SK-N-SH treated with all-trans-retinoic acid at 6 μM for 48 hours (cell line): ENCODE measurements at regions not wholly inside any gene's neighbourhood (a gene's known extent, or its start where the extent isn't known, plus 50 kb on each side); places are given as distances from the start of the nearest gene placed in this dataset.

Source experiments
- ATAC-seq: fragments of 200-7000 bp; cut with Tn5 transposase; 3 replicates; pipeline ENCODE4 v1.9.1; 2020; ENCODE audit warnings: mild to moderate bottlenecking, moderate library complexity
- ARNTL ChIP-seq: fragments of 450-650 bp; formaldehyde crosslinking; IDR thresholded peaks from 2 replicates; pipeline ENCODE4 v1.5.0; 2020; ENCODE audit warnings: low read depth, mild to moderate bottlenecking, moderate library complexity, borderline replicate concordance
- BACH2 ChIP-seq: fragments of 250-450 bp; sonication (Bioruptor Pico); IDR thresholded peaks from 2 replicates; pipeline ENCODE4 v1.9.0; 2021; ENCODE audit warnings: mild to moderate bottlenecking, borderline replicate concordance
- CREB5 ChIP-seq: fragments of 250-450 bp; sonication (Bioruptor Pico); IDR thresholded peaks from 2 replicates; pipeline ENCODE4 v1.5.1; 2020; ENCODE audit warnings: low read depth, mild to moderate bottlenecking, moderate library complexity
- CSRNP3 ChIP-seq: fragments of 250-450 bp; sonication (Bioruptor Pico); IDR thresholded peaks from 2 replicates; pipeline ENCODE4 v1.5.1; 2021; ENCODE audit warnings: mild to moderate bottlenecking, moderate library complexity
- GLIS3 ChIP-seq: fragments of 250-450 bp; sonication (Bioruptor Pico); IDR thresholded peaks from 2 replicates; pipeline ENCODE4 v1.5.0; 2020; ENCODE audit warnings: mild to moderate bottlenecking, moderate library complexity
- ISL1 ChIP-seq: fragments of 250-450 bp; sonication (Bioruptor Pico); IDR thresholded peaks from 2 replicates; pipeline ENCODE4 v2.1.2; 2022; ENCODE audit warnings: mild to moderate bottlenecking, moderate library complexity
- OSR1 ChIP-seq: fragments of 250-450 bp; sonication (Bioruptor Pico); IDR thresholded peaks from 2 replicates; pipeline ENCODE4 v1.8.0; 2022; ENCODE audit warnings: moderate library complexity, mild to moderate bottlenecking, inconsistent platforms
- PATZ1 ChIP-seq: fragments of 250-450 bp; sonication (Bioruptor Pico); IDR thresholded peaks from 2 replicates; pipeline ENCODE4 v1.8.0; 2020; ENCODE audit warnings: mild to moderate bottlenecking, moderate library complexity, borderline replicate concordance
- POU6F1 ChIP-seq: fragments of 250-450 bp; sonication (Bioruptor Pico); IDR thresholded peaks from 2 replicates; pipeline ENCODE4 v1.8.0; 2021; ENCODE audit warnings: low read depth, mild to moderate bottlenecking, moderate library complexity, borderline replicate concordance
- PPARA ChIP-seq: fragments of 250-450 bp; sonication (Bioruptor Pico); IDR thresholded peaks from 2 replicates; pipeline ENCODE4 v1.5.0; 2020; ENCODE audit warnings: mild to moderate bottlenecking, borderline replicate concordance
- RARB ChIP-seq: fragments of 250-450 bp; sonication (Bioruptor Pico); IDR thresholded peaks from 2 replicates; pipeline ENCODE4 v1.8.0; 2021; ENCODE audit warnings: mild to moderate bottlenecking, moderate library complexity
- TCF4 ChIP-seq: fragments of 250-450 bp; sonication (Bioruptor Pico); IDR thresholded peaks from 2 replicates; pipeline ENCODE4 v1.8.0; 2021; ENCODE audit warnings: mild to moderate bottlenecking, moderate library complexity, borderline replicate concordance
- TOX ChIP-seq: fragments of 250-450 bp; sonication (Bioruptor Pico); IDR thresholded peaks from 2 replicates; pipeline ENCODE4 v1.8.0; 2021; ENCODE audit warnings: mild to moderate bottlenecking, moderate library complexity, borderline replicate concordance
- TSHZ2 ChIP-seq: fragments of 250-450 bp; sonication (Bioruptor Pico); IDR thresholded peaks from 2 replicates; pipeline ENCODE4 v1.5.0; 2020; ENCODE audit warnings: mild to moderate bottlenecking, moderate library complexity
- ZC3H10 ChIP-seq: fragments of 250-450 bp; sonication (Bioruptor Pico); IDR thresholded peaks from 2 replicates; pipeline ENCODE4 v1.5.1; 2021; ENCODE audit warnings: mild to moderate bottlenecking, moderate library complexity
- ZFP3 ChIP-seq: fragments of 250-450 bp; sonication (Bioruptor Pico); IDR thresholded peaks from 2 replicates; pipeline ENCODE4 v1.5.0; 2020; ENCODE audit warnings: mild to moderate bottlenecking, moderate library complexity
- ZFP30 ChIP-seq: fragments of 450-650 bp; formaldehyde crosslinking; IDR thresholded peaks from 2 replicates; pipeline ENCODE4 v1.5.0; 2022; ENCODE audit warnings: mild to moderate bottlenecking, moderate library complexity
- ZNF565 ChIP-seq: fragments of 450-650 bp; formaldehyde crosslinking; conservative IDR thresholded peaks from 2 replicates; pipeline ENCODE4 v1.5.0; 2020; ENCODE audit warnings: low read depth, mild to moderate bottlenecking, moderate library complexity
- ZNF70 ChIP-seq: fragments of 450-650 bp; formaldehyde crosslinking; IDR thresholded peaks from 2 replicates; pipeline ENCODE4 v1.5.0; 2020; ENCODE audit warnings: mild to moderate bottlenecking, moderate library complexity
- ZNF8 ChIP-seq: fragments of 450-650 bp; formaldehyde crosslinking; IDR thresholded peaks from 2 replicates; pipeline ENCODE4 v1.5.0; 2020; ENCODE audit warnings: mild to moderate bottlenecking, moderate library complexity

GRCh38 chr2:122514451-122514996 is 759.1 kb downstream of the TSN start (continued):
- TF ChIP-seq CREB5 (CRISPR knock-in tag): no peak
- no peak for TF ChIP-seq ZFP30 (CRISPR knock-in tag)

- TF ChIP-seq GLIS3 (CRISPR knock-in tag) (no peak), ISL1 (CRISPR knock-in tag) (no peak), RARB (CRISPR knock-in tag) (no peak), ARNTL (CRISPR knock-in tag) (no peak), PPARA (CRISPR knock-in tag) (no peak), TCF4 (CRISPR knock-in tag) (no peak), PATZ1 (CRISPR knock-in tag) (no peak), ZFP3 (CRISPR knock-in tag) (no peak)
- TF ChIP-seq, all 23 proteins: peak for 0
Observed at GRCh38 chr2:122515731-122516290, 760.4 kb downstream of the TSN start.

GRCh38 chr2:122516775-122517174 is 761.3 kb downstream of the TSN start:
- no peak for ATAC-seq
- TF ChIP-seq CSRNP3: no peak
- TF ChIP-seq RARB (CRISPR knock-in tag): no peak
- no peak for TF ChIP-seq PATZ1 (CRISPR knock-in tag)
- TF ChIP-seq ISL1 (CRISPR knock-in tag): no peak
- TF ChIP-seq CREB5 (CRISPR knock-in tag): no peak
- no peak for TF ChIP-seq ZNF565
- TF ChIP-seq BACH2: no peak

More at GRCh38 chr2:122515731-122516290, 760.4 kb downstream of the TSN start:
- ATAC-seq: no peak

GRCh38 chr2:122519366-122519765 is 763.9 kb downstream of the TSN start:
- ATAC-seq: no peak
- TF ChIP-seq ZNF565: no peak
- TF ChIP-seq TOX: no peak
- no peak for TF ChIP-seq ZNF70 (CRISPR knock-in tag)
- no peak for TF ChIP-seq POU6F1 (CRISPR knock-in tag)
- TF ChIP-seq PATZ1 (CRISPR knock-in tag): no peak
- no peak for TF ChIP-seq PPARA (CRISPR knock-in tag)
- TF ChIP-seq BACH2: no peak
- TF ChIP-seq RARB (CRISPR knock-in tag): no peak
- TF ChIP-seq ZFP30 (CRISPR knock-in tag): no peak
- no peak for TF ChIP-seq OSR1 (CRISPR knock-in tag)
- no peak for TF ChIP-seq ZNF8
- TF ChIP-seq TSHZ2 (CRISPR knock-in tag): no peak
- no peak for TF ChIP-seq ZFP3 (CRISPR knock-in tag)
- TF ChIP-seq TCF4 (CRISPR knock-in tag): no peak
- no peak for TF ChIP-seq ISL1 (CRISPR knock-in tag)
- TF ChIP-seq ZC3H10 (CRISPR knock-in tag): no peak
